Gastroesophageal sphincter (tissue), 3 donors: ENCODE measurements at regions not wholly inside any gene's neighbourhood (a gene's known extent, or its start where the extent isn't known, plus 50 kb on each side); places are given as distances from the start of the nearest gene placed in this dataset.
"Not testable (repeated sequence)": the region's sequence is repeated elsewhere in the genome, so short reads cannot be mapped to it uniquely, and the experiment has no call there.

Source experiments
- EP300 ChIP-seq: sonication (generic); formaldehyde crosslinking; IDR thresholded peaks from one replicate; pipeline ENCODE4 v1.6.1; 2017; ENCODE audit warnings: antibody characterized with exemption, mild to moderate bottlenecking
- POLR2A ChIP-seq, 2 donors: fragments of 450-650 bp; IDR thresholded peaks; one replicate each; pipeline ENCODE4 v1.6.1; 2017; ENCODE audit warnings: antibody characterized with exemption in 2 of 2, mild to moderate bottlenecking in 2 of 2, moderate library complexity in 1 of 2
- POLR2AphosphoS5 ChIP-seq: sonication (generic); formaldehyde crosslinking; IDR thresholded peaks from one replicate; pipeline ENCODE4 v1.6.1; 2017; ENCODE audit warnings: antibody characterized with exemption
- TF ChIP-seq, protein P1 (sequence below), 4 experiments: fragments of 200-600 bp in 2 of 4; fragments of 450-650 bp in 2 of 4; sonication (generic) in 1 of 4; IDR thresholded peaks; one replicate each; pipeline ENCODE4 v1.5.1; 2017 to 2019; ENCODE audit warnings: antibody characterized with exemption in 4 of 4, mild to moderate bottlenecking in 2 of 4, moderate library complexity in 2 of 4

DNA sequence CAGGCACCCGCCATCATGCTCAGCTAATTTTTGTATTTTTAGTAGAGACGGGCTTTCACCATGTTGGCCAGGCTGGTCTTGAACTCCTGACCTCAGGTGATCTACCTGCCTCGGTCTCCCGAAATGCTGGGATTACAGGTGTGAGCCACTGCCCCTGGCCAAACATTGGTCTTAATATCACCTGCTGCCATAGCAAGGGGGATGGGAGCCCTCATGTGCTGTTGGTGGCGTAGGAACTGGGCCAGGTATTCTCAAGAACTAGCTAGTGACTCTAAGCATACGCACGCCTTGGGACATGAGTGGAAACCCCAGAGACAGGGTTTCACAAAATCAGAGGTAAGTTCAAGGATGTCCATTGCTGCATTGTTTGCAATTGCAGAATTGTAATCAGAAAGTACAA, 197.1 kb downstream of the ANKRD60 start:
- TF ChIP-seq, protein P1, sequence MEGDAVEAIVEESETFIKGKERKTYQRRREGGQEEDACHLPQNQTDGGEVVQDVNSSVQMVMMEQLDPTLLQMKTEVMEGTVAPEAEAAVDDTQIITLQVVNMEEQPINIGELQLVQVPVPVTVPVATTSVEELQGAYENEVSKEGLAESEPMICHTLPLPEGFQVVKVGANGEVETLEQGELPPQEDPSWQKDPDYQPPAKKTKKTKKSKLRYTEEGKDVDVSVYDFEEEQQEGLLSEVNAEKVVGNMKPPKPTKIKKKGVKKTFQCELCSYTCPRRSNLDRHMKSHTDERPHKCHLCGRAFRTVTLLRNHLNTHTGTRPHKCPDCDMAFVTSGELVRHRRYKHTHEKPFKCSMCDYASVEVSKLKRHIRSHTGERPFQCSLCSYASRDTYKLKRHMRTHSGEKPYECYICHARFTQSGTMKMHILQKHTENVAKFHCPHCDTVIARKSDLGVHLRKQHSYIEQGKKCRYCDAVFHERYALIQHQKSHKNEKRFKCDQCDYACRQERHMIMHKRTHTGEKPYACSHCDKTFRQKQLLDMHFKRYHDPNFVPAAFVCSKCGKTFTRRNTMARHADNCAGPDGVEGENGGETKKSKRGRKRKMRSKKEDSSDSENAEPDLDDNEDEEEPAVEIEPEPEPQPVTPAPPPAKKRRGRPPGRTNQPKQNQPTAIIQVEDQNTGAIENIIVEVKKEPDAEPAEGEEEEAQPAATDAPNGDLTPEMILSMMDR (IDR thresholded peaks at IDR 0.05) = not testable (repeated sequence)
- TF ChIP-seq POLR2AphosphoS5; EP300; POLR2A (IDR thresholded peaks at IDR 0.05): not testable (repeated sequence)
